ENCODE measurements at regions not wholly inside any gene's neighbourhood (a gene's known extent, or its start where the extent isn't known, plus 50 kb on each side); places are given as distances from the start of the nearest gene placed in this dataset.

GRCh38 chr6:169324086-169324485 is 70.4 kb upstream of the THBS2 start:
- Histone ChIP-seq H3F3A (replicated peaks; ENCODE audit: low read depth) (no peaks in the 10 kb centered on the region), H2AFZ (no peak overlapping the region), H3K36me3 (ENCODE audit: insufficient read depth) (no peaks in the 10 kb centered on the region), H3K4me3 (no peak overlapping the region), H3K27ac (ENCODE audit: low read depth) (no peak overlapping the region), H3K4me1 (ENCODE audit: insufficient read depth) (no peaks in the 10 kb centered on the region), H3K27me3 (ENCODE audit: insufficient read depth) (no peaks in the 10 kb centered on the region), H4K20me1 (replicated peaks; ENCODE audit: insufficient read depth) (no peaks in the 10 kb centered on the region), H3K9me2 (ENCODE audit: insufficient read depth) (peaks cover 6% of the 10 kb centered on the region; the same call in 1 of the 2 replicates), H3K79me2 (replicated peaks; ENCODE audit: insufficient read depth) (no peaks in the 10 kb centered on the region), H3K4me2 (no peak overlapping the region)
- DNase-seq (ENCODE audit: low spot score): no peak
- TF ChIP-seq CTCF (conservative IDR thresholded peaks at IDR 0.05; ENCODE audit: low read depth in 2 of 2) (no peak), ZNF331 (CRISPR knock-in tag; IDR thresholded peaks at IDR 0.05; ENCODE audit: low read depth) (no peak), ZNF114 (CRISPR knock-in tag; IDR thresholded peaks at IDR 0.05) (no peak), CREB1 (CRISPR knock-in tag; IDR thresholded peaks at IDR 0.05; ENCODE audit: low read depth) (no peak), JUNB (IDR thresholded peaks at IDR 0.05; ENCODE audit: unreplicated experiment) (no peak), EZH2phosphoT487 (IDR thresholded peaks at IDR 0.05; ENCODE audit: unreplicated experiment) (no peak), POLR2AphosphoS5 (IDR thresholded peaks at IDR 0.05; ENCODE audit: low read depth) (no peak), STAT1 (IDR thresholded peaks at IDR 0.05; ENCODE audit: unreplicated experiment) (no peak), REST (IDR thresholded peaks at IDR 0.05; ENCODE audit: unreplicated experiment) (no peak), ZNF462 (CRISPR knock-in tag; IDR thresholded peaks at IDR 0.05) (no peak)
- no peaks in the 10 kb centered on the region; the same call in 2 of the 3 replicates for H3K4me1 Mint-ChIP-seq
- H3K4me3 Mint-ChIP-seq: no peak overlapping the region
- no peak overlapping the region for H3K27ac Mint-ChIP-seq
- H3K9me3 Mint-ChIP-seq: no peaks in the 10 kb centered on the region
- H3K27me3 Mint-ChIP-seq (ENCODE audit: insufficient read depth, low read depth, poor library complexity): peaks cover 2% of the 10 kb centered on the region
- no peak for ATAC-seq
- 0 out of 3 replicates have a peak, but pooled peaks cover 3% of the 10 kb centered on the region for H3K36me3 Mint-ChIP-seq (ENCODE audit: low read depth)

All from GM23338 (cell line).